WTC11 (cell line): ENCODE measurements at regions not wholly inside any gene's neighbourhood (a gene's known extent, or its start where the extent isn't known, plus 50 kb on each side); places are given as distances from the start of the nearest gene placed in this dataset.

ENCODE experiments used
- ATAC-seq: fragments of 200-7000 bp; cut with Tn5 transposase; 2 replicates; pipeline ENCODE4 v1.10.0; 2021; ENCODE audit warnings: mild to moderate bottlenecking, moderate library complexity
- CTCF ChIA-PET: fragments of 300-600 bp; sonication (Branson Sonifier 250); formaldehyde crosslinking; loops from one replicate; lab custom pipeline; 2021; ENCODE audit warnings: antibody characterized with exemption; lab: Charles Lee
- POLR2A ChIA-PET: fragments of 350-600 bp; sonication (Branson Sonifier 250); formaldehyde crosslinking; loops from one replicate; lab custom pipeline; 2021; ENCODE audit warnings: antibody characterized with exemption; lab: Charles Lee
- DNase-seq: peaks from one replicate; pipeline ENCODE4 v3.0.0; 2021; ENCODE audit warnings: low spot score
- H3K27ac Mint-ChIP-seq: 2 replicates; pipeline ENCODE4 v1.8.0; 2021; ENCODE audit warnings: mixed read lengths
- H3K27me3 Mint-ChIP-seq: 2 replicates; pipeline ENCODE4 v1.8.0; 2021; ENCODE audit warnings: low read depth, mild to moderate bottlenecking, moderate library complexity, mixed read lengths
- H3K36me3 Mint-ChIP-seq: 2 replicates; pipeline ENCODE4 v1.8.0; 2021; ENCODE audit warnings: mixed read lengths
- H3K4me1 Mint-ChIP-seq: 2 replicates; pipeline ENCODE4 v1.8.0; 2022; ENCODE audit warnings: mixed read lengths
- H3K4me3 Mint-ChIP-seq: 2 replicates; pipeline ENCODE4 v1.8.0; 2021; ENCODE audit warnings: mild to moderate bottlenecking, moderate library complexity, mixed read lengths
- H3K9me3 Mint-ChIP-seq: 2 replicates; pipeline ENCODE4 v1.8.0; 2021; ENCODE audit warnings: mixed read lengths
- CBFB ChIP-seq: sonication (generic); formaldehyde crosslinking; IDR thresholded peaks from 2 replicates; pipeline ENCODE4 v1.8.1; 2022; ENCODE audit warnings: mild to moderate bottlenecking, low read depth, missing genetic modification reagents
- ESRRA ChIP-seq: sonication (generic); formaldehyde crosslinking; IDR thresholded peaks from 2 replicates; pipeline ENCODE4 v1.8.1; 2022; ENCODE audit warnings: mild to moderate bottlenecking, missing genetic modification reagents, borderline replicate concordance
- ETV6 ChIP-seq: sonication (generic); formaldehyde crosslinking; IDR thresholded peaks from 2 replicates; pipeline ENCODE4 v1.8.1; 2022; ENCODE audit warnings: mild to moderate bottlenecking, missing genetic modification reagents
- GTF2I ChIP-seq: fragments of 250-450 bp; sonication (Bioruptor Pico); conservative IDR thresholded peaks from 2 replicates; pipeline ENCODE4 v1.4.0; 2021; ENCODE audit warnings: mild to moderate bottlenecking
- JAZF1 ChIP-seq: fragments of 250-450 bp; sonication (Bioruptor Pico); IDR thresholded peaks from 2 replicates; pipeline ENCODE4 v1.9.0; 2021; ENCODE audit warnings: moderate library complexity, mild to moderate bottlenecking, inconsistent platforms
- KAT7 ChIP-seq: sonication (generic); formaldehyde crosslinking; IDR thresholded peaks from 2 replicates; pipeline ENCODE4 v1.8.1; 2023; ENCODE audit warnings: missing genetic modification reagents, mild to moderate bottlenecking, borderline replicate concordance
- NR2C2 ChIP-seq: sonication (generic); formaldehyde crosslinking; IDR thresholded peaks from 2 replicates; pipeline ENCODE4 v1.8.0; 2022; ENCODE audit warnings: mild to moderate bottlenecking, missing genetic modification reagents
- PRRX2 ChIP-seq: fragments of 250-450 bp; sonication (Bioruptor Pico); IDR thresholded peaks from 2 replicates; pipeline ENCODE4 v1.8.0; 2021; ENCODE audit warnings: mild to moderate bottlenecking
- RORB ChIP-seq: fragments of 250-450 bp; sonication (Bioruptor Pico); IDR thresholded peaks from 2 replicates; pipeline ENCODE4 v1.9.0; 2021; ENCODE audit warnings: mild to moderate bottlenecking
- SOX15 ChIP-seq: fragments of 250-450 bp; sonication (Bioruptor Pico); IDR thresholded peaks from 2 replicates; pipeline ENCODE4 v1.9.0; 2021; ENCODE audit warnings: mild to moderate bottlenecking
- SP1 ChIP-seq: sonication (generic); formaldehyde crosslinking; conservative IDR thresholded peaks from 2 replicates; pipeline ENCODE4 v1.8.1; 2022; ENCODE audit warnings: missing genetic modification reagents
- TEAD4 ChIP-seq: sonication (generic); formaldehyde crosslinking; IDR thresholded peaks from 2 replicates; pipeline ENCODE4 v1.8.0; 2022; ENCODE audit warnings: mild to moderate bottlenecking, missing genetic modification reagents
- ZNF263 ChIP-seq: sonication (generic); formaldehyde crosslinking; IDR thresholded peaks from 2 replicates; pipeline ENCODE4 v1.8.1; 2022; ENCODE audit warnings: low read depth, mild to moderate bottlenecking, moderate library complexity, missing genetic modification reagents
- TF ChIP-seq, protein P1 (sequence below): sonication (generic); formaldehyde crosslinking; IDR thresholded peaks from 2 replicates; pipeline ENCODE4 v1.8.0; 2022; ENCODE audit warnings: missing genetic modification reagents
- TF ChIP-seq, protein P2 (sequence below): sonication (generic); formaldehyde crosslinking; IDR thresholded peaks from 2 replicates; pipeline ENCODE4 v1.8.0; 2023; ENCODE audit warnings: mild to moderate bottlenecking, missing genetic modification reagents
- TF ChIP-seq, protein P3 (sequence below): sonication (generic); formaldehyde crosslinking; conservative IDR thresholded peaks from 2 replicates; pipeline ENCODE4 v1.8.1; 2023; ENCODE audit warnings: mild to moderate bottlenecking, low read depth, missing genetic modification reagents, moderate library complexity
- TF ChIP-seq, protein P4 (sequence below): sonication (generic); formaldehyde crosslinking; IDR thresholded peaks from 2 replicates; pipeline ENCODE4 v1.8.1; 2022; ENCODE audit warnings: low read depth, mild to moderate bottlenecking, moderate library complexity, missing genetic modification reagents, borderline replicate concordance
- TF ChIP-seq, protein P5 (sequence below): fragments of 200-600 bp; IDR thresholded peaks from 2 replicates; pipeline ENCODE4 v1.8.0; 2022; ENCODE audit warnings: antibody characterized with exemption
- TF ChIP-seq, protein P6 (sequence below): sonication (generic); formaldehyde crosslinking; IDR thresholded peaks from 2 replicates; pipeline ENCODE4 v1.8.0; 2022; ENCODE audit warnings: mild to moderate bottlenecking, missing genetic modification reagents

DNA sequence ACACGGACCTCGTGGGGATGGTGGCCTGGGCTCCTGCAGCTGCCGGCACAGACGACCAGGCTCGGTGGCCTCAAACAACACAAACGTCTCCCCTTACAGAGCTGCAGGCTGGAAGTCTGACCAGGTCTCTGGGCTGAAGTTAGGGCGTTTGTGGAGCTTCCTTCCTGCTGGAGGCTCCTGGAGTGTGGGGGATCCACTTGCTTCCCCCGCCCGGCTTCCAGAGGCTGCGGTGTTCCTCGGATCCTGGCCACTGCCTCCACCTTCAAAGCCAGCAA, 313.5 kb downstream of the CTTN start:
- Mint-ChIP-seq H3K27ac (no peak overlapping the region), H3K27me3 (no peaks in the 10 kb centered on the region), H3K9me3 (no peaks in the 10 kb centered on the region), H3K4me1 (peaks cover 41% of the 10 kb centered on the region), H3K4me3 (no peak overlapping the region), H3K36me3 (no peaks in the 10 kb centered on the region)
- ATAC-seq (no peak), DNase-seq (no peak)
- TF ChIP-seq PRRX2 (CRISPR knock-in tag) (no peak), KAT7 (CRISPR knock-in tag) (no peak), ETV6 (no peak), SP1 (CRISPR knock-in tag) (no peak)
- TF ChIP-seq, protein P1, sequence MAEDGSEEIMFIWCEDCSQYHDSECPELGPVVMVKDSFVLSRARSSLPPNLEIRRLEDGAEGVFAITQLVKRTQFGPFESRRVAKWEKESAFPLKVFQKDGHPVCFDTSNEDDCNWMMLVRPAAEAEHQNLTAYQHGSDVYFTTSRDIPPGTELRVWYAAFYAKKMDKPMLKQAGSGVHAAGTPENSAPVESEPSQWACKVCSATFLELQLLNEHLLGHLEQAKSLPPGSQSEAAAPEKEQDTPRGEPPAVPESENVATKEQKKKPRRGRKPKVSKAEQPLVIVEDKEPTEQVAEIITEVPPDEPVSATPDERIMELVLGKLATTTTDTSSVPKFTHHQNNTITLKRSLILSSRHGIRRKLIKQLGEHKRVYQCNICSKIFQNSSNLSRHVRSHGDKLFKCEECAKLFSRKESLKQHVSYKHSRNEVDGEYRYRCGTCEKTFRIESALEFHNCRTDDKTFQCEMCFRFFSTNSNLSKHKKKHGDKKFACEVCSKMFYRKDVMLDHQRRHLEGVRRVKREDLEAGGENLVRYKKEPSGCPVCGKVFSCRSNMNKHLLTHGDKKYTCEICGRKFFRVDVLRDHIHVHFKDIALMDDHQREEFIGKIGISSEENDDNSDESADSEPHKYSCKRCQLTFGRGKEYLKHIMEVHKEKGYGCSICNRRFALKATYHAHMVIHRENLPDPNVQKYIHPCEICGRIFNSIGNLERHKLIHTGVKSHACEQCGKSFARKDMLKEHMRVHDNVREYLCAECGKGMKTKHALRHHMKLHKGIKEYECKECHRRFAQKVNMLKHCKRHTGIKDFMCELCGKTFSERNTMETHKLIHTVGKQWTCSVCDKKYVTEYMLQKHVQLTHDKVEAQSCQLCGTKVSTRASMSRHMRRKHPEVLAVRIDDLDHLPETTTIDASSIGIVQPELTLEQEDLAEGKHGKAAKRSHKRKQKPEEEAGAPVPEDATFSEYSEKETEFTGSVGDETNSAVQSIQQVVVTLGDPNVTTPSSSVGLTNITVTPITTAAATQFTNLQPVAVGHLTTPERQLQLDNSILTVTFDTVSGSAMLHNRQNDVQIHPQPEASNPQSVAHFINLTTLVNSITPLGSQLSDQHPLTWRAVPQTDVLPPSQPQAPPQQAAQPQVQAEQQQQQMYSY (CRISPR knock-in tag), result no peak
- POLR2A ChIA-PET, result no interaction called here
- CTCF ChIA-PET, result interaction anchor here (0.5 to 0.9 kb wide), 3 partner anchors 12 to 505 kb away, joined by 3 to 4 read pairs (median 3); no protein-coding TSS in a partner anchor

DNA sequence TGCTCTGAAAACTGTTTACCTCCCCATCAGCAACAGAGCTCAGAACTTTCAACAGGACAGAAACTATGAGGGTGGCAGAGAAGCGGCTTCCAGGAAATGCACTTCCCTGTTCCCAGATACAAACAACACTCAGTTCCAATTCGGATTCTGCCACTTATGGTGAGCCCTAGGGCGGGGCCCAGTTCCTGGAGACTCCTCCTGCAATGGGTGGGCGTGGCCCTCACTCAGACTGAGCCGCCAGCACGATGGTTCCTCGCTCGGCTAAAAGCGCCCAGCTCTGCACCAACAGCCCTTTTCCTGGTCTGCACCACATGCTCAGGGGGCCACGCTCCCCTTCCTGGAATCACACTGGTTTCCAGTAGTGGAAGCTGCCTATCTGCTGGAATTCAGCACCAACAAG, 314.1 kb downstream of the CTTN start:
- DNase-seq (peak; percentile 45), ATAC-seq (peak; percentile 14; the same call in 1 of the 2 replicates)
- Mint-ChIP-seq H3K4me3 (no peak overlapping the region), H3K27ac (peak overlapping the region; percentile 39), H3K27me3 (no peaks in the 10 kb centered on the region), H3K9me3 (no peaks in the 10 kb centered on the region), H3K36me3 (no peaks in the 10 kb centered on the region), H3K4me1 (peaks cover 41% of the 10 kb centered on the region)
- no peak for TF ChIP-seq GTF2I (CRISPR knock-in tag)
- TF ChIP-seq, protein P2, sequence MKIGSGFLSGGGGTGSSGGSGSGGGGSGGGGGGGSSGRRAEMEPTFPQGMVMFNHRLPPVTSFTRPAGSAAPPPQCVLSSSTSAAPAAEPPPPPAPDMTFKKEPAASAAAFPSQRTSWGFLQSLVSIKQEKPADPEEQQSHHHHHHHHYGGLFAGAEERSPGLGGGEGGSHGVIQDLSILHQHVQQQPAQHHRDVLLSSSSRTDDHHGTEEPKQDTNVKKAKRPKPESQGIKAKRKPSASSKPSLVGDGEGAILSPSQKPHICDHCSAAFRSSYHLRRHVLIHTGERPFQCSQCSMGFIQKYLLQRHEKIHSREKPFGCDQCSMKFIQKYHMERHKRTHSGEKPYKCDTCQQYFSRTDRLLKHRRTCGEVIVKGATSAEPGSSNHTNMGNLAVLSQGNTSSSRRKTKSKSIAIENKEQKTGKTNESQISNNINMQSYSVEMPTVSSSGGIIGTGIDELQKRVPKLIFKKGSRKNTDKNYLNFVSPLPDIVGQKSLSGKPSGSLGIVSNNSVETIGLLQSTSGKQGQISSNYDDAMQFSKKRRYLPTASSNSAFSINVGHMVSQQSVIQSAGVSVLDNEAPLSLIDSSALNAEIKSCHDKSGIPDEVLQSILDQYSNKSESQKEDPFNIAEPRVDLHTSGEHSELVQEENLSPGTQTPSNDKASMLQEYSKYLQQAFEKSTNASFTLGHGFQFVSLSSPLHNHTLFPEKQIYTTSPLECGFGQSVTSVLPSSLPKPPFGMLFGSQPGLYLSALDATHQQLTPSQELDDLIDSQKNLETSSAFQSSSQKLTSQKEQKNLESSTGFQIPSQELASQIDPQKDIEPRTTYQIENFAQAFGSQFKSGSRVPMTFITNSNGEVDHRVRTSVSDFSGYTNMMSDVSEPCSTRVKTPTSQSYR (CRISPR knock-in tag), result no peak
- TF ChIP-seq, protein P3, sequence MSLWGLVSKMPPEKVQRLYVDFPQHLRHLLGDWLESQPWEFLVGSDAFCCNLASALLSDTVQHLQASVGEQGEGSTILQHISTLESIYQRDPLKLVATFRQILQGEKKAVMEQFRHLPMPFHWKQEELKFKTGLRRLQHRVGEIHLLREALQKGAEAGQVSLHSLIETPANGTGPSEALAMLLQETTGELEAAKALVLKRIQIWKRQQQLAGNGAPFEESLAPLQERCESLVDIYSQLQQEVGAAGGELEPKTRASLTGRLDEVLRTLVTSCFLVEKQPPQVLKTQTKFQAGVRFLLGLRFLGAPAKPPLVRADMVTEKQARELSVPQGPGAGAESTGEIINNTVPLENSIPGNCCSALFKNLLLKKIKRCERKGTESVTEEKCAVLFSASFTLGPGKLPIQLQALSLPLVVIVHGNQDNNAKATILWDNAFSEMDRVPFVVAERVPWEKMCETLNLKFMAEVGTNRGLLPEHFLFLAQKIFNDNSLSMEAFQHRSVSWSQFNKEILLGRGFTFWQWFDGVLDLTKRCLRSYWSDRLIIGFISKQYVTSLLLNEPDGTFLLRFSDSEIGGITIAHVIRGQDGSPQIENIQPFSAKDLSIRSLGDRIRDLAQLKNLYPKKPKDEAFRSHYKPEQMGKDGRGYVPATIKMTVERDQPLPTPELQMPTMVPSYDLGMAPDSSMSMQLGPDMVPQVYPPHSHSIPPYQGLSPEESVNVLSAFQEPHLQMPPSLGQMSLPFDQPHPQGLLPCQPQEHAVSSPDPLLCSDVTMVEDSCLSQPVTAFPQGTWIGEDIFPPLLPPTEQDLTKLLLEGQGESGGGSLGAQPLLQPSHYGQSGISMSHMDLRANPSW (CRISPR knock-in tag), result no peak
- no peak for TF ChIP-seq ESRRA (CRISPR knock-in tag)
- TF ChIP-seq RORB (CRISPR knock-in tag), result no peak
- no peak for TF ChIP-seq CBFB
- TF ChIP-seq, protein P4, sequence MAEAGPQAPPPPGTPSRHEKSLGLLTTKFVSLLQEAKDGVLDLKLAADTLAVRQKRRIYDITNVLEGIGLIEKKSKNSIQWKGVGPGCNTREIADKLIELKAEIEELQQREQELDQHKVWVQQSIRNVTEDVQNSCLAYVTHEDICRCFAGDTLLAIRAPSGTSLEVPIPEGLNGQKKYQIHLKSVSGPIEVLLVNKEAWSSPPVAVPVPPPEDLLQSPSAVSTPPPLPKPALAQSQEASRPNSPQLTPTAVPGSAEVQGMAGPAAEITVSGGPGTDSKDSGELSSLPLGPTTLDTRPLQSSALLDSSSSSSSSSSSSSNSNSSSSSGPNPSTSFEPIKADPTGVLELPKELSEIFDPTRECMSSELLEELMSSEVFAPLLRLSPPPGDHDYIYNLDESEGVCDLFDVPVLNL (CRISPR knock-in tag), result no peak
- TF ChIP-seq, protein P5, sequence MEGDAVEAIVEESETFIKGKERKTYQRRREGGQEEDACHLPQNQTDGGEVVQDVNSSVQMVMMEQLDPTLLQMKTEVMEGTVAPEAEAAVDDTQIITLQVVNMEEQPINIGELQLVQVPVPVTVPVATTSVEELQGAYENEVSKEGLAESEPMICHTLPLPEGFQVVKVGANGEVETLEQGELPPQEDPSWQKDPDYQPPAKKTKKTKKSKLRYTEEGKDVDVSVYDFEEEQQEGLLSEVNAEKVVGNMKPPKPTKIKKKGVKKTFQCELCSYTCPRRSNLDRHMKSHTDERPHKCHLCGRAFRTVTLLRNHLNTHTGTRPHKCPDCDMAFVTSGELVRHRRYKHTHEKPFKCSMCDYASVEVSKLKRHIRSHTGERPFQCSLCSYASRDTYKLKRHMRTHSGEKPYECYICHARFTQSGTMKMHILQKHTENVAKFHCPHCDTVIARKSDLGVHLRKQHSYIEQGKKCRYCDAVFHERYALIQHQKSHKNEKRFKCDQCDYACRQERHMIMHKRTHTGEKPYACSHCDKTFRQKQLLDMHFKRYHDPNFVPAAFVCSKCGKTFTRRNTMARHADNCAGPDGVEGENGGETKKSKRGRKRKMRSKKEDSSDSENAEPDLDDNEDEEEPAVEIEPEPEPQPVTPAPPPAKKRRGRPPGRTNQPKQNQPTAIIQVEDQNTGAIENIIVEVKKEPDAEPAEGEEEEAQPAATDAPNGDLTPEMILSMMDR, result no peak
- TF ChIP-seq, protein P6, sequence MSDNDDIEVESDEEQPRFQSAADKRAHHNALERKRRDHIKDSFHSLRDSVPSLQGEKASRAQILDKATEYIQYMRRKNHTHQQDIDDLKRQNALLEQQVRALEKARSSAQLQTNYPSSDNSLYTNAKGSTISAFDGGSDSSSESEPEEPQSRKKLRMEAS (CRISPR knock-in tag), result no peak
- TF ChIP-seq PRRX2 (CRISPR knock-in tag), result no peak
- TF ChIP-seq ZNF263 (CRISPR knock-in tag), result no peak
- TF ChIP-seq JAZF1 (CRISPR knock-in tag), result no peak
- TF ChIP-seq SOX15, result no peak
- no peak for TF ChIP-seq NR2C2 (CRISPR knock-in tag)
- no peak for TF ChIP-seq TEAD4 (CRISPR knock-in tag)
- CTCF ChIA-PET, result no interaction called here
- POLR2A ChIA-PET, result no interaction called here
